HEK293T (cell line): ENCODE measurements at regions not wholly inside any gene's neighbourhood (a gene's known extent, or its start where the extent isn't known, plus 50 kb on each side); places are given as distances from the start of the nearest gene placed in this dataset.

Source experiments
- CTCF ChIA-PET: fragments of 350-600 bp; formaldehyde crosslinking; extraction: SDS; loops from one replicate; lab custom pipeline; 2021; ENCODE audit warnings: antibody characterized with exemption, inconsistent platforms; lab: Yijun Ruan, JAX
- POLR2A ChIA-PET: fragments of 350-600 bp; formaldehyde crosslinking; extraction: SDS; loops from one replicate; lab custom pipeline; 2020; ENCODE audit warnings: antibody characterized with exemption, inconsistent platforms; lab: Yijun Ruan, JAX
- DNase-seq: peaks from one replicate; pipeline ENCODE4 v3.0.0; 2012; ENCODE audit warnings: mixed read lengths; ENCODE audit errors: extremely low spot score
- ARNT ChIP-seq: fragments of 450-650 bp; IDR thresholded peaks from 2 replicates; pipeline ENCODE4 v1.6.1; 2017; ENCODE audit warnings: mild to moderate bottlenecking
- BHLHE40 ChIP-seq: fragments of 450-650 bp; IDR thresholded peaks from 2 replicates; pipeline ENCODE4 v1.6.1; 2016; ENCODE audit warnings: mild to moderate bottlenecking, moderate library complexity, borderline replicate concordance
- CTBP1 ChIP-seq: fragments of 450-650 bp; IDR thresholded peaks from 2 replicates; pipeline ENCODE4 v1.6.1; 2016; ENCODE audit warnings: borderline replicate concordance
- ELF4 ChIP-seq: fragments of 450-650 bp; IDR thresholded peaks from 2 replicates; pipeline ENCODE4 v1.6.1; 2017; ENCODE audit warnings: antibody characterized with exemption
- FOXA1 ChIP-seq: fragments of 450-650 bp; IDR thresholded peaks from 2 replicates; pipeline ENCODE4 v1.6.1; 2016; ENCODE audit warnings: mild to moderate bottlenecking
- FOXK2 ChIP-seq: fragments of 450-650 bp; IDR thresholded peaks from 2 replicates; pipeline ENCODE4 v1.6.1; 2016; ENCODE audit warnings: mild to moderate bottlenecking
- FOXM1 ChIP-seq: fragments of 450-650 bp; IDR thresholded peaks from 2 replicates; pipeline ENCODE4 v1.6.1; 2017; ENCODE audit warnings: mild to moderate bottlenecking, borderline replicate concordance
- HDGF ChIP-seq: fragments of 450-650 bp; IDR thresholded peaks from 2 replicates; pipeline ENCODE4 v1.6.1; 2017; ENCODE audit warnings: antibody characterized with exemption, borderline replicate concordance
- L3MBTL2 ChIP-seq: fragments of 450-650 bp; conservative IDR thresholded peaks from 2 replicates; pipeline ENCODE4 v1.6.1; 2016; ENCODE audit warnings: mild to moderate bottlenecking
- LEF1 ChIP-seq: fragments of 450-650 bp; IDR thresholded peaks from 2 replicates; pipeline ENCODE4 v1.6.1; 2017; ENCODE audit warnings: mild to moderate bottlenecking, borderline replicate concordance
- NFRKB ChIP-seq: fragments of 450-650 bp; IDR thresholded peaks from 2 replicates; pipeline ENCODE4 v1.6.1; 2016; ENCODE audit warnings: mild to moderate bottlenecking, moderate library complexity
- PKNOX1 ChIP-seq: fragments of 450-650 bp; IDR thresholded peaks from 2 replicates; pipeline ENCODE4 v1.6.1; 2016
- SP1 ChIP-seq: fragments of 450-650 bp; IDR thresholded peaks from 2 replicates; pipeline ENCODE4 v1.6.1; 2017
- SUZ12 ChIP-seq: fragments of 450-650 bp; IDR thresholded peaks from 2 replicates; pipeline ENCODE4 v1.6.1; 2016; ENCODE audit warnings: mild to moderate bottlenecking
- TARDBP ChIP-seq: fragments of 450-650 bp; IDR thresholded peaks from 2 replicates; pipeline ENCODE4 v1.6.1; 2016
- ZNF384 ChIP-seq: fragments of 450-650 bp; IDR thresholded peaks from 2 replicates; pipeline ENCODE4 v1.6.1; 2016

- no peak for TF ChIP-seq PKNOX1
- no peak for TF ChIP-seq TARDBP
- TF ChIP-seq CTBP1 = no peak
- TF ChIP-seq L3MBTL2 = no peak
- no peak for TF ChIP-seq BHLHE40
- TF ChIP-seq FOXK2 = no peak
- TF ChIP-seq SUZ12 = no peak
- TF ChIP-seq SP1 = no peak
- no peak for TF ChIP-seq NFRKB
- no peak for TF ChIP-seq LEF1
- no peak for TF ChIP-seq ARNT
- TF ChIP-seq HDGF = no peak
- no peak for TF ChIP-seq FOXM1
- no peak for TF ChIP-seq ELF4
- no peak for TF ChIP-seq FOXA1
- no peak for TF ChIP-seq ZNF384
- POLR2A ChIA-PET = no interaction called here
- CTCF ChIA-PET = no interaction called here
- DNase-seq = no peak
Measured at GRCh38 chr9:88808761-88809354, 182.4 kb upstream of the S1PR3 start.

- TF ChIP-seq LEF1 (no peak), PKNOX1 (no peak), SP1 (no peak), CTBP1 (no peak), SUZ12 (no peak), ZNF384 (no peak), TARDBP (no peak), NFRKB (no peak), ELF4 (no peak), FOXA1 (no peak), BHLHE40 (no peak), HDGF (no peak), FOXK2 (no peak), FOXM1 (no peak), L3MBTL2 (no peak), ARNT (no peak)
- ChIA-PET CTCF (no interaction called here), POLR2A (no interaction called here)
- no peak for DNase-seq
Measured at GRCh38 chr9:88809355-88810161, 181.7 kb upstream of the S1PR3 start.

- POLR2A ChIA-PET = no interaction called here
- DNase-seq = no peak
- TF ChIP-seq BHLHE40 (no peak), L3MBTL2 (no peak), ZNF384 (no peak)
- CTCF ChIA-PET = no interaction called here
Measured at GRCh38 chr9:88810826-88811225, 180.4 kb upstream of the S1PR3 start.

GRCh38 chr9:88811511-88811910 is 179.8 kb upstream of the S1PR3 start:
- DNase-seq = no peak
- CTCF ChIA-PET = no interaction called here

GRCh38 chr9:88812938-88813637 is 178.2 kb upstream of the S1PR3 start:
- ChIA-PET CTCF (no interaction called here), POLR2A (no interaction called here)

More at GRCh38 chr9:88811511-88811910, 179.8 kb upstream of the S1PR3 start:
- TF ChIP-seq FOXK2 (no peak), FOXA1 (no peak), ARNT (no peak), SP1 (no peak), ELF4 (no peak)
- POLR2A ChIA-PET = no interaction called here

More at GRCh38 chr9:88812938-88813637, 178.2 kb upstream of the S1PR3 start:
- no peak for DNase-seq
- TF ChIP-seq NFRKB = no peak
- no peak for TF ChIP-seq CTBP1
- no peak for TF ChIP-seq ZNF384
- TF ChIP-seq PKNOX1 = no peak
- no peak for TF ChIP-seq SP1
- no peak for TF ChIP-seq L3MBTL2
- TF ChIP-seq ELF4 = no peak
- TF ChIP-seq SUZ12 = no peak
- no peak for TF ChIP-seq ARNT
- TF ChIP-seq FOXM1 = no peak
- no peak for TF ChIP-seq BHLHE40
- no peak for TF ChIP-seq TARDBP
- TF ChIP-seq FOXA1 = no peak
- TF ChIP-seq HDGF = no peak
- no peak for TF ChIP-seq FOXK2
